ENCODE measurements at regions not wholly inside any gene's neighbourhood (a gene's known extent, or its start where the extent isn't known, plus 50 kb on each side); places are given as distances from the start of the nearest gene placed in this dataset.

GRCh38 chr5:57986761-57987341 lies 473.0 kb downstream of the PLK2 start:
- DNase-seq, result no peak
- Histone ChIP-seq H3K9me3 (no peaks in the 10 kb centered on the region), H3K4me3 (ENCODE audit: low read depth in 2 of 2, low read length in 1 of 2) (no peak overlapping the region), H3K9ac (no peak overlapping the region), H3K4me1 (ENCODE audit: control insufficient read depth in 1 of 2, insufficient read depth in 2 of 2, low read depth in 1 of 2, low read length in 1 of 2) (no peaks in the 10 kb centered on the region), H3F3A (replicated peaks; ENCODE audit: insufficient read depth) (no peaks in the 10 kb centered on the region), H3K9me2 (no peaks in the 10 kb centered on the region), H3K27me3 (ENCODE audit: insufficient read depth) (no peaks in the 10 kb centered on the region), H3K27ac (ENCODE audit: low read depth in 2 of 2, low read length in 1 of 2) (no peak overlapping the region), H4K20me1 (ENCODE audit: insufficient read depth) (no peaks in the 10 kb centered on the region), H3K4me2 (no peak overlapping the region), H3K36me3 (replicated peaks in 1 of 2; ENCODE audit: control insufficient read depth in 1 of 2, insufficient read depth in 2 of 2, low read length in 1 of 2) (no peaks in the 10 kb centered on the region), H2AFZ (ENCODE audit: low read depth) (no peak overlapping the region), H3K79me2 (ENCODE audit: insufficient read depth) (no peaks in the 10 kb centered on the region)
- CTCF ChIA-PET, result no interaction called here
- TF ChIP-seq GATA2 (CRISPR knock-in tag; IDR thresholded peaks at IDR 0.05) (no peak), RAD21 (IDR thresholded peaks at IDR 0.05; ENCODE audit: low read length) (no peak), PBX3 (IDR thresholded peaks at IDR 0.05) (0 out of 2 replicates have a peak, but pooled peaks have one; percentile 13)
- TF ChIP-seq, protein P1, sequence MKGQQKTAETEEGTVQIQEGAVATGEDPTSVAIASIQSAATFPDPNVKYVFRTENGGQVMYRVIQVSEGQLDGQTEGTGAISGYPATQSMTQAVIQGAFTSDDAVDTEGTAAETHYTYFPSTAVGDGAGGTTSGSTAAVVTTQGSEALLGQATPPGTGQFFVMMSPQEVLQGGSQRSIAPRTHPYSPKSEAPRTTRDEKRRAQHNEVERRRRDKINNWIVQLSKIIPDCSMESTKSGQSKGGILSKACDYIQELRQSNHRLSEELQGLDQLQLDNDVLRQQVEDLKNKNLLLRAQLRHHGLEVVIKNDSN (IDR thresholded peaks at IDR 0.05; ENCODE audit: borderline replicate concordance, low read depth), result no peak
- POLR2A ChIA-PET, result no interaction called here

- no peak overlapping the region for H2AFZ ChIP-seq (ENCODE audit: low read depth)
- H3K9ac ChIP-seq, result no peak overlapping the region
- no peaks in the 10 kb centered on the region for H3K9me2 ChIP-seq
- no peaks in the 10 kb centered on the region for H3K4me1 ChIP-seq (ENCODE audit: control insufficient read depth in 1 of 2, insufficient read depth in 2 of 2, low read depth in 1 of 2, low read length in 1 of 2)
- H3K27ac ChIP-seq (ENCODE audit: low read depth in 2 of 2, low read length in 1 of 2), result no peak overlapping the region
- H3K4me2 ChIP-seq, result no peak overlapping the region
- TF ChIP-seq CTCF (IDR thresholded peaks at IDR 0.05), result no peak
- TF ChIP-seq, protein P2, sequence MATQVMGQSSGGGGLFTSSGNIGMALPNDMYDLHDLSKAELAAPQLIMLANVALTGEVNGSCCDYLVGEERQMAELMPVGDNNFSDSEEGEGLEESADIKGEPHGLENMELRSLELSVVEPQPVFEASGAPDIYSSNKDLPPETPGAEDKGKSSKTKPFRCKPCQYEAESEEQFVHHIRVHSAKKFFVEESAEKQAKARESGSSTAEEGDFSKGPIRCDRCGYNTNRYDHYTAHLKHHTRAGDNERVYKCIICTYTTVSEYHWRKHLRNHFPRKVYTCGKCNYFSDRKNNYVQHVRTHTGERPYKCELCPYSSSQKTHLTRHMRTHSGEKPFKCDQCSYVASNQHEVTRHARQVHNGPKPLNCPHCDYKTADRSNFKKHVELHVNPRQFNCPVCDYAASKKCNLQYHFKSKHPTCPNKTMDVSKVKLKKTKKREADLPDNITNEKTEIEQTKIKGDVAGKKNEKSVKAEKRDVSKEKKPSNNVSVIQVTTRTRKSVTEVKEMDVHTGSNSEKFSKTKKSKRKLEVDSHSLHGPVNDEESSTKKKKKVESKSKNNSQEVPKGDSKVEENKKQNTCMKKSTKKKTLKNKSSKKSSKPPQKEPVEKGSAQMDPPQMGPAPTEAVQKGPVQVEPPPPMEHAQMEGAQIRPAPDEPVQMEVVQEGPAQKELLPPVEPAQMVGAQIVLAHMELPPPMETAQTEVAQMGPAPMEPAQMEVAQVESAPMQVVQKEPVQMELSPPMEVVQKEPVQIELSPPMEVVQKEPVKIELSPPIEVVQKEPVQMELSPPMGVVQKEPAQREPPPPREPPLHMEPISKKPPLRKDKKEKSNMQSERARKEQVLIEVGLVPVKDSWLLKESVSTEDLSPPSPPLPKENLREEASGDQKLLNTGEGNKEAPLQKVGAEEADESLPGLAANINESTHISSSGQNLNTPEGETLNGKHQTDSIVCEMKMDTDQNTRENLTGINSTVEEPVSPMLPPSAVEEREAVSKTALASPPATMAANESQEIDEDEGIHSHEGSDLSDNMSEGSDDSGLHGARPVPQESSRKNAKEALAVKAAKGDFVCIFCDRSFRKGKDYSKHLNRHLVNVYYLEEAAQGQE (IDR thresholded peaks at IDR 0.05; ENCODE audit: low read depth, low read length), result no peak
- TF ChIP-seq EP300 (IDR thresholded peaks at IDR 0.05; ENCODE audit: borderline replicate concordance in 1 of 2, low read depth in 1 of 2, low read length in 1 of 2), result no peak
- DNase-seq, result no peak
- no peaks in the 10 kb centered on the region for H3K27me3 ChIP-seq (ENCODE audit: insufficient read depth)
- WGBS (ENCODE audit: low lambda C conversion rate), result 21% methylated on average over 2 of the region's 2 CpGs
- H3K79me2 ChIP-seq (ENCODE audit: insufficient read depth), result no peaks in the 10 kb centered on the region
- no peaks in the 10 kb centered on the region for H3K9me3 ChIP-seq
- no peaks in the 10 kb centered on the region for H4K20me1 ChIP-seq (ENCODE audit: insufficient read depth)
- ChIA-PET POLR2A (no interaction called here), CTCF (no interaction called here)
- H3K36me3 ChIP-seq (replicated peaks in 1 of 2; ENCODE audit: control insufficient read depth in 1 of 2, insufficient read depth in 2 of 2, low read length in 1 of 2), result no peaks in the 10 kb centered on the region
- no peaks in the 10 kb centered on the region for H3F3A ChIP-seq (replicated peaks; ENCODE audit: insufficient read depth)
- H3K4me3 ChIP-seq (ENCODE audit: low read depth in 2 of 2, low read length in 1 of 2), result no peak overlapping the region
Measured at GRCh38 chr5:57983426-57983825, 476.5 kb downstream of the PLK2 start.
